H9 (cell line): ENCODE measurements at regions not wholly inside any gene's neighbourhood (a gene's known extent, or its start where the extent isn't known, plus 50 kb on each side); places are given as distances from the start of the nearest gene placed in this dataset.

Experiments
- DNase-seq: peaks from one replicate; pipeline ENCODE4 v3.0.0-alpha.2; 2017
- H2AFZ ChIP-seq: one replicate; pipeline ENCODE4 v1.6.1; 2013; ENCODE audit warnings: mild to moderate bottlenecking, low read length, control low read depth, moderate library complexity
- H2AK5ac ChIP-seq: 2 replicates; pipeline ENCODE4 v1.6.1; 2013; ENCODE audit warnings: low read length, control low read depth, mixed read lengths; ENCODE audit not compliant: insufficient read length
- H2BK120ac ChIP-seq: one replicate; pipeline ENCODE4 v1.6.1; 2013; ENCODE audit warnings: low read depth, mild to moderate bottlenecking, low read length, control low read depth, inconsistent platforms; ENCODE audit not compliant: poor library complexity, severe bottlenecking
- H2BK12ac ChIP-seq: 2 replicates; pipeline ENCODE4 v1.6.1; 2013; ENCODE audit warnings: low read length, control low read depth, mixed read lengths, low read depth; ENCODE audit not compliant: insufficient read length
- H2BK15ac ChIP-seq: 2 replicates; pipeline ENCODE4 v1.6.1; 2013; ENCODE audit warnings: low read depth, low read length, control low read depth
- H2BK20ac ChIP-seq: one replicate; pipeline ENCODE4 v1.6.1; 2013; ENCODE audit warnings: low read depth, mild to moderate bottlenecking, low read length, control low read depth, inconsistent platforms; ENCODE audit not compliant: poor library complexity, severe bottlenecking
- H2BK5ac ChIP-seq: 2 replicates; pipeline ENCODE4 v1.6.1; 2013; ENCODE audit warnings: low read length, control low read depth, mixed read lengths; ENCODE audit not compliant: insufficient read length
- H3K14ac ChIP-seq: 2 replicates; pipeline ENCODE4 v1.6.1; 2013; ENCODE audit warnings: low read length, control low read depth; ENCODE audit not compliant: insufficient read depth
- H3K18ac ChIP-seq: 2 replicates; pipeline ENCODE4 v1.6.1; 2013; ENCODE audit warnings: low read depth, mild to moderate bottlenecking, mixed read lengths, low read length, control low read depth; ENCODE audit not compliant: insufficient read length
- H3K23ac ChIP-seq: 2 replicates; pipeline ENCODE4 v1.6.1; 2013; ENCODE audit warnings: low read length, control low read depth, mixed read lengths, low read depth; ENCODE audit not compliant: insufficient read length
- H3K23me2 ChIP-seq: 2 replicates; pipeline ENCODE4 v1.6.1; 2013; ENCODE audit warnings: low read depth, mild to moderate bottlenecking, mixed read lengths, low read length, control low read depth; ENCODE audit not compliant: insufficient read length, poor library complexity, severe bottlenecking
- H3K27ac ChIP-seq: 2 replicates; pipeline ENCODE4 v1.5.1; 2013; ENCODE audit warnings: low read length, control low read depth, mixed read lengths, low read depth; ENCODE audit not compliant: insufficient read length
- H3K27me3 ChIP-seq: 2 replicates; pipeline ENCODE4 v1.6.1; 2013; ENCODE audit warnings: low read length, control low read depth, inconsistent platforms; ENCODE audit not compliant: insufficient read depth
- H3K4ac ChIP-seq: 2 replicates; pipeline ENCODE4 v1.6.1; 2013; ENCODE audit warnings: low read depth, mild to moderate bottlenecking, control low read depth, inconsistent platforms, low read length, moderate library complexity
- H3K4me1 ChIP-seq: 2 replicates; pipeline ENCODE4 v1.6.1; 2013; ENCODE audit warnings: low read length, control low read depth, inconsistent platforms; ENCODE audit not compliant: insufficient read depth
- H3K4me2 ChIP-seq: 2 replicates; pipeline ENCODE4 v1.6.1; 2013; ENCODE audit warnings: low read length, control low read depth, mixed read lengths; ENCODE audit not compliant: insufficient read length, insufficient read depth
- H3K56ac ChIP-seq: 2 replicates; pipeline ENCODE4 v1.6.1; 2013; ENCODE audit warnings: low read depth, mild to moderate bottlenecking, mixed read lengths, low read length, control low read depth; ENCODE audit not compliant: insufficient read length
- H3K79me1 ChIP-seq: 2 replicates; pipeline ENCODE4 v1.6.1; 2013; ENCODE audit warnings: low read depth, mild to moderate bottlenecking, moderate library complexity, low read length, control low read depth, inconsistent platforms; ENCODE audit not compliant: insufficient read depth, poor library complexity, severe bottlenecking
- H3K79me2 ChIP-seq: 2 replicates; pipeline ENCODE4 v1.6.1; 2013; ENCODE audit warnings: low read length, control low read depth, inconsistent platforms; ENCODE audit not compliant: insufficient read depth
- H3K9ac ChIP-seq: 2 replicates; pipeline ENCODE4 v1.6.1; 2013; ENCODE audit warnings: low read length, control low read depth, mixed read lengths; ENCODE audit not compliant: insufficient read length; ENCODE audit errors: extremely low read depth
- H3K9me3 ChIP-seq: one replicate; pipeline ENCODE4 v1.6.1; 2013; ENCODE audit warnings: low read depth, low read length, inconsistent platforms; ENCODE audit not compliant: control insufficient read depth
- H3T11ph ChIP-seq: one replicate; pipeline ENCODE4 v1.6.1; 2013; ENCODE audit warnings: mild to moderate bottlenecking, low read length, control low read depth, inconsistent platforms
- H4K20me1 ChIP-seq: one replicate; pipeline ENCODE4 v1.6.1; 2013; ENCODE audit not compliant: control insufficient read depth, insufficient read length, insufficient read depth
- H4K5ac ChIP-seq: 2 replicates; pipeline ENCODE4 v1.6.1; 2013; ENCODE audit warnings: low read depth, mild to moderate bottlenecking, mixed read lengths, low read length, control low read depth; ENCODE audit not compliant: insufficient read length
- H4K8ac ChIP-seq: replicated peaks from 2 replicates; pipeline ENCODE4 v1.6.1; 2013; ENCODE audit warnings: low read length, control low read depth, mixed read lengths, low read depth; ENCODE audit not compliant: insufficient read length
- H4K91ac ChIP-seq: 2 replicates; pipeline ENCODE4 v1.6.1; 2013; ENCODE audit warnings: low read depth, mild to moderate bottlenecking, moderate library complexity, mixed read lengths, low read length, control low read depth; ENCODE audit not compliant: insufficient read length
- H3K27ac Mint-ChIP-seq, 3 experiments: 2 replicates in 2 of 3; 3 replicates in 1 of 3; pipeline ENCODE4 v1.8.0; 2020 to 2021; ENCODE audit warnings: mixed read lengths in 3 of 3, mild to moderate bottlenecking in 1 of 3, moderate library complexity in 1 of 3
- H3K27me3 Mint-ChIP-seq: 2 replicates; pipeline ENCODE4 v1.8.0; 2021; ENCODE audit warnings: low read depth, mild to moderate bottlenecking, moderate library complexity, mixed read lengths
- H3K36me3 Mint-ChIP-seq, 3 experiments: 2 replicates in 2 of 3; 3 replicates in 1 of 3; pipeline ENCODE4 v1.8.0; 2020 to 2021; ENCODE audit warnings: low read depth in 3 of 3, mixed read lengths in 3 of 3; ENCODE audit not compliant: insufficient read depth in 1 of 3
- H3K4me1 Mint-ChIP-seq, 2 experiments: 2 replicates each; pipeline ENCODE4 v1.8.0; 2020; ENCODE audit warnings: mixed read lengths in 2 of 2
- H3K4me3 Mint-ChIP-seq, 2 experiments: 2 replicates in 1 of 2; 3 replicates in 1 of 2; pipeline ENCODE4 v1.8.0; 2020 to 2021; ENCODE audit warnings: mild to moderate bottlenecking in 2 of 2, mixed read lengths in 2 of 2, moderate library complexity in 1 of 2
- H3K9me3 Mint-ChIP-seq, 2 experiments: 2 replicates in 1 of 2; 3 replicates in 1 of 2; pipeline ENCODE4 v1.8.0; 2020; ENCODE audit warnings: mild to moderate bottlenecking in 2 of 2, mixed read lengths in 2 of 2, moderate library complexity in 1 of 2
- CTCF ChIP-seq: fragments of 200-600 bp; sonication (generic); conservative IDR thresholded peaks from 3 replicates; pipeline ENCODE4 v1.8.0; 2021; ENCODE audit warnings: antibody characterized with exemption, mild to moderate bottlenecking
- WGBS: extraction: QIAGEN DNeasy Blood & Tissue Kit; methylation state at CpG from one replicate; pipeline ENCODE4 v1.1.7; 2013; ENCODE audit warnings: missing lambda C conversion rate, low lambda C conversion rate, mixed read lengths; ENCODE audit not compliant: insufficient read length; ENCODE audit errors: extremely low coverage; 5-methylcytosine and 5-hydroxymethylcytosine counted together

GRCh38 chr4:102428122-102428521 is 73.0 kb upstream of the NFKB1 start:
- Histone ChIP-seq H4K5ac (no peak overlapping the region), H3K56ac (no peak overlapping the region), H3T11ph (no peak overlapping the region), H3K4ac (no peak overlapping the region), H4K91ac (no peak overlapping the region), H2BK20ac (no peak overlapping the region), H3K18ac (no peak overlapping the region), H3K9me3 (no peaks in the 10 kb centered on the region), H2BK12ac (no peak overlapping the region), H2BK120ac (no peak overlapping the region), H3K23ac (no peak overlapping the region), H3K23me2 (no peaks in the 10 kb centered on the region), H3K27me3 (no peaks in the 10 kb centered on the region), H4K8ac (no peak overlapping the region), H2BK5ac (no peak overlapping the region), H3K4me1 (no peaks in the 10 kb centered on the region), H3K79me1 (no peaks in the 10 kb centered on the region), H2AFZ (no peak overlapping the region), H2BK15ac (no peak overlapping the region), H3K27ac (no peak overlapping the region), H3K9ac (no peak overlapping the region), H3K79me2 (no peaks in the 10 kb centered on the region), H2AK5ac (no peak overlapping the region), H3K4me2 (no peak overlapping the region), H3K14ac (no peak overlapping the region), H4K20me1 (no peaks in the 10 kb centered on the region)
- Mint-ChIP-seq H3K27ac (no peak overlapping the region), H3K4me1 (peaks cover 11 to 16% of the 10 kb centered on the region in 2 experiments), H3K27me3 (no peaks in the 10 kb centered on the region), H3K36me3 (peaks cover 0 to 1% (median 0%) of the 10 kb centered on the region in 3 experiments; a peak in 2 of 7 replicates), H3K4me3 (no peak overlapping the region), H3K9me3 (peaks cover under 1 to 3% of the 10 kb centered on the region in 2 experiments; a peak in 2 of 5 replicates)
- WGBS: no CpG with 5 or more reads among the region's 4 CpGs
- DNase-seq: no peak
- no peak for TF ChIP-seq CTCF
